DOHH2 (cell line): ENCODE measurements at regions not wholly inside any gene's neighbourhood (a gene's known extent, or its start where the extent isn't known, plus 50 kb on each side); places are given as distances from the start of the nearest gene placed in this dataset.

Experiments
- CTCF ChIP-seq: fragments of 200-600 bp; sonication (generic); IDR thresholded peaks from one replicate; pipeline ENCODE4 v1.5.1; 2014; ENCODE audit warnings: antibody characterized with exemption, mild to moderate bottlenecking, low read depth, low read length; ENCODE audit not compliant: poor library complexity, severe bottlenecking
- EZH2phosphoT487 ChIP-seq: fragments of 200-600 bp; sonication (generic); IDR thresholded peaks from 2 replicates; pipeline ENCODE4 v1.6.1; 2017; ENCODE audit warnings: borderline replicate concordance, mild to moderate bottlenecking, antibody characterized with exemption, low read length, moderate library complexity, mixed read lengths

GRCh38 chr9:115946530-115946929, 207.1 kb upstream of the PAPPA start:
- TF ChIP-seq CTCF: no peak
- TF ChIP-seq EZH2phosphoT487: no peak
